ENCODE measurements at regions not wholly inside any gene's neighbourhood (a gene's known extent, or its start where the extent isn't known, plus 50 kb on each side); places are given as distances from the start of the nearest gene placed in this dataset.

DNA sequence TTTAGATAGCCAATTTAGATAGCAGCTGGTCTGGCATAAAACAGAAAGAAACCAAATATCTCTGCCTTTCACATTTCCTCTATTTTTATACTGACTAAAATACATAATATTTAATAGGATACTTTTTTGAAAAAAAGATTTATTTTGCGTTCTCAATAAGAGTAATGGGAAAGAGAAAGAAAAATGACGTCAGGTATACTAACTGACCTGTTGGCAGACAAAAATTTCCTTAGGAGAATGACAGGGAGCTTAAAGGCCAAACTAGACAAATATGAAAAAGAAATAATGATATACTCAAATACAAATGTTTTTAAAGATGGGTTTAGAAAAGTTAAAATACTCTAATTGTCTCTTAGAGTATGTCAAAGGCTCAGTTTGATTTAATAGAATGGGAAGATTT lies 309.4 kb upstream of the ADGRL3 start:
- TF ChIP-seq, protein P1, sequence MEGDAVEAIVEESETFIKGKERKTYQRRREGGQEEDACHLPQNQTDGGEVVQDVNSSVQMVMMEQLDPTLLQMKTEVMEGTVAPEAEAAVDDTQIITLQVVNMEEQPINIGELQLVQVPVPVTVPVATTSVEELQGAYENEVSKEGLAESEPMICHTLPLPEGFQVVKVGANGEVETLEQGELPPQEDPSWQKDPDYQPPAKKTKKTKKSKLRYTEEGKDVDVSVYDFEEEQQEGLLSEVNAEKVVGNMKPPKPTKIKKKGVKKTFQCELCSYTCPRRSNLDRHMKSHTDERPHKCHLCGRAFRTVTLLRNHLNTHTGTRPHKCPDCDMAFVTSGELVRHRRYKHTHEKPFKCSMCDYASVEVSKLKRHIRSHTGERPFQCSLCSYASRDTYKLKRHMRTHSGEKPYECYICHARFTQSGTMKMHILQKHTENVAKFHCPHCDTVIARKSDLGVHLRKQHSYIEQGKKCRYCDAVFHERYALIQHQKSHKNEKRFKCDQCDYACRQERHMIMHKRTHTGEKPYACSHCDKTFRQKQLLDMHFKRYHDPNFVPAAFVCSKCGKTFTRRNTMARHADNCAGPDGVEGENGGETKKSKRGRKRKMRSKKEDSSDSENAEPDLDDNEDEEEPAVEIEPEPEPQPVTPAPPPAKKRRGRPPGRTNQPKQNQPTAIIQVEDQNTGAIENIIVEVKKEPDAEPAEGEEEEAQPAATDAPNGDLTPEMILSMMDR (IDR thresholded peaks at IDR 0.05) = no peak
- TF ChIP-seq POLR2A (IDR thresholded peaks at IDR 0.05) = no peak
